ENCODE measurements at regions not wholly inside any gene's neighbourhood (a gene's known extent, or its start where the extent isn't known, plus 50 kb on each side); places are given as distances from the start of the nearest gene placed in this dataset.

DNA sequence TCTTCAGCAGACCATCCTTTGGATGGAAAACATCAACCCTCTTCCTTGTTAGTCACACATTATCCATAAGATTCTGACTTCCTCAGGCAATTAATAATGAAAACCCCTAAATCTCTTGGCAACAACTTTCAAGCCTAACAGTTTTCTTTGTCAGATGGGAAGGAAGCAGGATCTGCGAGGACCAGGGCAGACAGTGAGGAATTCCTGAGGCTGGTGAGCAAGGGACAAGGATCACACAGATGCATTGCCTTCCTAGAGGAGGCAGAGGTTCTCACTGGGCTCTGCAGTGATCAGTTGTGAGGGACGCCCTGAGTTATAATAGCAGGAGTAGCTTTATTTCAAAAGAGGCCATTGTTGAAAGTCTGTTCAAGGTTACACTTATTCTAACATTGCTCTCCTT, 195.4 kb downstream of the SLIT2 start:
- TF ChIP-seq ZNF274 (IDR thresholded peaks at IDR 0.05; ENCODE audit: low read depth, low read length), result no peak
- TF ChIP-seq SUZ12 (IDR thresholded peaks at IDR 0.05; ENCODE audit: extremely low read depth, insufficient read depth, insufficient read length), result no peak
- TF ChIP-seq YY1 (IDR thresholded peaks at IDR 0.05; ENCODE audit: insufficient read depth, insufficient read length), result no peak
- no peak for DNase-seq (ENCODE audit: low read depth, low spot score)
- Histone ChIP-seq H3K9ac (ENCODE audit: insufficient read length, low read depth) (no peak overlapping the region), H3K9me3 (ENCODE audit: insufficient read depth, low read length) (no peaks in the 10 kb centered on the region), H3K4me1 (ENCODE audit: insufficient read depth, insufficient read length) (no peaks in the 10 kb centered on the region), H3K27me3 (ENCODE audit: insufficient read depth, insufficient read length) (no peaks in the 10 kb centered on the region), H3K36me3 (ENCODE audit: insufficient read depth, insufficient read length, low read length) (no peaks in the 10 kb centered on the region), H3K4me3 (ENCODE audit: insufficient read length, low read depth) (no peak overlapping the region)

- H3K9ac ChIP-seq (ENCODE audit: insufficient read length, low read depth), result no peak overlapping the region
- H3K4me1 ChIP-seq (ENCODE audit: insufficient read depth, insufficient read length), result no peaks in the 10 kb centered on the region
- DNase-seq (ENCODE audit: low read depth, low spot score), result no peak
- no peak for TF ChIP-seq SUZ12 (IDR thresholded peaks at IDR 0.05; ENCODE audit: extremely low read depth, insufficient read depth, insufficient read length)
- no peak for TF ChIP-seq YY1 (IDR thresholded peaks at IDR 0.05; ENCODE audit: insufficient read depth, insufficient read length)
- no peak for TF ChIP-seq ZNF274 (IDR thresholded peaks at IDR 0.05; ENCODE audit: low read depth, low read length)
- H3K36me3 ChIP-seq (ENCODE audit: insufficient read depth, insufficient read length, low read length), result no peaks in the 10 kb centered on the region
- no peaks in the 10 kb centered on the region for H3K9me3 ChIP-seq (ENCODE audit: insufficient read depth, low read length)
- no peaks in the 10 kb centered on the region for H3K27me3 ChIP-seq (ENCODE audit: insufficient read depth, insufficient read length)
- H3K4me3 ChIP-seq (ENCODE audit: insufficient read length, low read depth), result no peak overlapping the region
Observed at GRCh38 chr4:20451986-20452385, 200.3 kb downstream of the SLIT2 start.

DNA sequence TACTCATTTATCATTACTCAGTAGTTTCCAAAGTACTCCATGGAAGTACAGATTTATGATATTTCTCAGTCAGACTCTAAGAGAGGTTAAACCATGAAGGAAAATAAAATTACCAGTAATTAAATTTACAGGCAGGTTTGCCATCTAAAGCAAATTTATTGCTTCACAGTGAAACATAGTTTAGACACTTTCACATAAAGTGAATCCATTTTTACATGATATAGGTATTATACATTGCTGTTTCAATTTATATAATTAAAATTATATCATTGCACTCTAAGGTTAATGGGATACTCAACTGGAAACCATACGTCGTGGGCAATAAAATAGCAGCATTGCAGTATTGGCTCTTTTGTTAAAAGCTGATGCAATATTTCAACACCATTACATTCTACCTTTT, 202.8 kb downstream of the SLIT2 start:
- no peak for TF ChIP-seq YY1 (IDR thresholded peaks at IDR 0.05; ENCODE audit: insufficient read depth, insufficient read length)
- TF ChIP-seq SUZ12 (IDR thresholded peaks at IDR 0.05; ENCODE audit: extremely low read depth, insufficient read depth, insufficient read length), result no peak
- no peak for TF ChIP-seq ZNF274 (IDR thresholded peaks at IDR 0.05; ENCODE audit: low read depth, low read length)
- Histone ChIP-seq H3K36me3 (ENCODE audit: insufficient read depth, insufficient read length, low read length) (no peaks in the 10 kb centered on the region), H3K27me3 (ENCODE audit: insufficient read depth, insufficient read length) (no peaks in the 10 kb centered on the region), H3K9me3 (ENCODE audit: insufficient read depth, low read length) (no peaks in the 10 kb centered on the region), H3K9ac (ENCODE audit: insufficient read length, low read depth) (no peak overlapping the region), H3K4me3 (ENCODE audit: insufficient read length, low read depth) (no peak overlapping the region), H3K4me1 (ENCODE audit: insufficient read depth, insufficient read length) (no peaks in the 10 kb centered on the region)
- DNase-seq (ENCODE audit: low read depth, low spot score), result no peak

DNA sequence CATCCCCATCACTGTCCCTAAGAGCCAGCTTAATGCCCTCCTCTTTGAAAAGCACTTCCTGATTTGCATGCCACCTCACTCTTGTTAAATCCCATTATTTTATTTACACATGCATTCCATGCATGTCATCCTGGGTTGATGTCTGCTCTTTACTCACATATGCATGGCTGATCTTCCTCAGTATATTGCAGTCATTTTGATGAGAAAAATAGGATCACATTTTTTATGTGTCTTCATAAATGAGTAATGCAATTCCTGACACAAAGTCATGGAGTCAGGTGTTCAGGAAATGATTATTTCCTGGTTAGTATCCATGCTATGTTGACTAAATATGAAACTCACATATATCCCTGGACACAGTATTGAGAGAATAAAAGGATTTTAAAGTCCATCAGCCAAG, 204.7 kb downstream of the SLIT2 start:
- Histone ChIP-seq H3K9ac (ENCODE audit: insufficient read length, low read depth) (no peak overlapping the region), H3K36me3 (ENCODE audit: insufficient read depth, insufficient read length, low read length) (no peaks in the 10 kb centered on the region), H3K27me3 (ENCODE audit: insufficient read depth, insufficient read length) (no peaks in the 10 kb centered on the region), H3K9me3 (ENCODE audit: insufficient read depth, low read length) (no peaks in the 10 kb centered on the region), H3K4me3 (ENCODE audit: insufficient read length, low read depth) (no peak overlapping the region), H3K4me1 (ENCODE audit: insufficient read depth, insufficient read length) (no peaks in the 10 kb centered on the region)
- no peak for DNase-seq (ENCODE audit: low read depth, low spot score)
- no peak for TF ChIP-seq ZNF274 (IDR thresholded peaks at IDR 0.05; ENCODE audit: low read depth, low read length)
- no peak for TF ChIP-seq YY1 (IDR thresholded peaks at IDR 0.05; ENCODE audit: insufficient read depth, insufficient read length)
- TF ChIP-seq SUZ12 (IDR thresholded peaks at IDR 0.05; ENCODE audit: extremely low read depth, insufficient read depth, insufficient read length), result no peak

- no peak for DNase-seq (ENCODE audit: low read depth, low spot score)
- Histone ChIP-seq H3K4me1 (ENCODE audit: insufficient read depth, insufficient read length) (no peaks in the 10 kb centered on the region), H3K27me3 (ENCODE audit: insufficient read depth, insufficient read length) (no peaks in the 10 kb centered on the region), H3K9ac (ENCODE audit: insufficient read length, low read depth) (no peak overlapping the region), H3K4me3 (ENCODE audit: insufficient read length, low read depth) (no peak overlapping the region), H3K9me3 (ENCODE audit: insufficient read depth, low read length) (no peaks in the 10 kb centered on the region), H3K36me3 (ENCODE audit: insufficient read depth, insufficient read length, low read length) (no peaks in the 10 kb centered on the region)
- no peak for TF ChIP-seq SUZ12 (IDR thresholded peaks at IDR 0.05; ENCODE audit: extremely low read depth, insufficient read depth, insufficient read length)
- TF ChIP-seq ZNF274 (IDR thresholded peaks at IDR 0.05; ENCODE audit: low read depth, low read length), result no peak
- no peak for TF ChIP-seq YY1 (IDR thresholded peaks at IDR 0.05; ENCODE audit: insufficient read depth, insufficient read length)
Observed at GRCh38 chr4:20462426-20463175, 210.9 kb downstream of the SLIT2 start.

- Histone ChIP-seq H3K9me3 (ENCODE audit: insufficient read depth, low read length) (no peaks in the 10 kb centered on the region), H3K27me3 (ENCODE audit: insufficient read depth, insufficient read length) (no peaks in the 10 kb centered on the region), H3K4me3 (ENCODE audit: insufficient read length, low read depth) (no peak overlapping the region), H3K9ac (ENCODE audit: insufficient read length, low read depth) (no peak overlapping the region), H3K36me3 (ENCODE audit: insufficient read depth, insufficient read length, low read length) (no peaks in the 10 kb centered on the region), H3K4me1 (ENCODE audit: insufficient read depth, insufficient read length) (no peaks in the 10 kb centered on the region)
- TF ChIP-seq YY1 (IDR thresholded peaks at IDR 0.05; ENCODE audit: insufficient read depth, insufficient read length) (no peak), SUZ12 (IDR thresholded peaks at IDR 0.05; ENCODE audit: extremely low read depth, insufficient read depth, insufficient read length) (no peak), ZNF274 (IDR thresholded peaks at IDR 0.05; ENCODE audit: low read depth, low read length) (no peak)
- DNase-seq (ENCODE audit: low read depth, low spot score), result no peak
Observed at GRCh38 chr4:20463176-20463430, 211.4 kb downstream of the SLIT2 start.

- H3K9ac ChIP-seq (ENCODE audit: insufficient read length, low read depth), result no peak overlapping the region
- no peak for DNase-seq (ENCODE audit: low read depth, low spot score)
Observed at GRCh38 chr4:20464381-20464780, 212.7 kb downstream of the SLIT2 start.

More at GRCh38 chr4:20464381-20464780, 212.7 kb downstream of the SLIT2 start:
- TF ChIP-seq SUZ12 (IDR thresholded peaks at IDR 0.05; ENCODE audit: extremely low read depth, insufficient read depth, insufficient read length) (no peak), YY1 (IDR thresholded peaks at IDR 0.05; ENCODE audit: insufficient read depth, insufficient read length) (no peak), ZNF274 (IDR thresholded peaks at IDR 0.05; ENCODE audit: low read depth, low read length) (no peak)
- Histone ChIP-seq H3K36me3 (ENCODE audit: insufficient read depth, insufficient read length, low read length) (no peaks in the 10 kb centered on the region), H3K4me3 (ENCODE audit: insufficient read length, low read depth) (no peak overlapping the region), H3K27me3 (ENCODE audit: insufficient read depth, insufficient read length) (no peaks in the 10 kb centered on the region), H3K4me1 (ENCODE audit: insufficient read depth, insufficient read length) (no peaks in the 10 kb centered on the region), H3K9me3 (ENCODE audit: insufficient read depth, low read length) (no peaks in the 10 kb centered on the region)
